ENCODE measurements at regions not wholly inside any gene's neighbourhood (a gene's known extent, or its start where the extent isn't known, plus 50 kb on each side); places are given as distances from the start of the nearest gene placed in this dataset.
"Not testable (repeated sequence)": the region's sequence is repeated elsewhere in the genome, so short reads cannot be mapped to it uniquely, and the experiment has no call there.

DNA sequence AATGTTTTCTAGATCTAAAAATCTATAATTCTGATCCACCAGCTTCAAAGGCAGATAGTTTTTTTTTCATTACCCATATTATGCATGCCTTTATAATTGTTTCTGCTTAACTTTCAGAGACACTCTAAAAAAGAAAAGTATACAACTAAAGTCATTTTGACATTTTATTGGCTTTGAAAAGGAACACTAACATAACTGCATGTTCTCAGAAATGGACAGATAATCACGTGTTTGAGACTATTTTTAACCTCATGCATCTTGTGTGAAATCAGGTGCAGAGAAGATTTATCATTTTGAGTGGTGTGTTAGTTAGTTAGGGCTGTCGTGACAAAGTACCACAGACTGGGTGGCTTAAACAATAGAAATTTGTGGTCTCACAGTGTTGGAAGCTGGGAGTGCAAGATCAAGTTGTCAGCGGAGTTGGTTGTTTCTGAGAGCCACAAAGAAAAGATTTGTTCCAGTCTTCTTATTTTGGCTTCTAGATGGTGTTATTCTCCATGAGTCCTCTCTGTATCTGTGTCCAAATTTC, 841.4 kb upstream of the LRATD1 start:
- in situ Hi-C loops (cut with HindIII; ENCODE audit: low sequenced_read_pairs), result no loop called here
- no peak for DNase-seq (ENCODE audit: low spot score)

DNA sequence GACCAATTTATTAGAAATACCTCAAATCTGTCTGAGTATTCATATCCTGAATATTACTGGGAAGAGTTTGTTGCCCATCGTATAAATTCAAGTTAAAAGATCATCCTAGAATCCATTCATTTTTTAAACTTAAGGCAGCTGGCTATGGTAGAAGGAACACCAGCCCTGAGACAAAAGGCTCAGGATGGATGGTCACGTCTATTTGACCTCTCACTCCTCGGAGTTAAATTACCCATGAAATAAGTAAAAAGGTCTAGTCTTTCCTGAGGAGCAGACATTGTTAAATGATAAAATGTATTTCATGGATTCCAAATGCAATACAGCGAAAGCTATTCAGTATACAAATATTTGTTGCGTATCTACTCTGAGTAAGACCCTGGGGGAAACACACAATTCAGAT, 826.0 kb upstream of the LRATD1 start:
- DNase-seq (ENCODE audit: low spot score), result no peak
- in situ Hi-C loops (cut with HindIII; ENCODE audit: low sequenced_read_pairs), result no loop called here

DNA sequence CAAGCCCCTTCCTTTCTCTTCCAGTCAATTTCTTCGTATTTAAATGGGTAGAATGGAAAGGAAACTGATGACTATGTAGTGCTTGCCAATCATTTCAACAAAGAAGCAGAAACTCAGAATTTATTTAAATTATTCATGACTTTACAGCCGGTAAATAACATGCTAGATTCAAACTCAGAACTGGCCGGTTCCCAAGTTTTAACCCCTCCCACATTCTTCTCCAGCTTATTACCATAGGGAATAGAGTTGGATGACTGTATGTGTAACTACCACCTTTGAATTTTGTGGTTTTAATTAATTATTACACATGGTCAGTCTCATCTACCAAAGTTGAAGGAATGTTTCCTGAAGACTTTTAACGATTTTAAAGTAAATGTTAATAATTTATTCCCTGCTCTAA, 819.3 kb upstream of the LRATD1 start:
- DNase-seq (ENCODE audit: low spot score), result no peak
- in situ Hi-C loops (cut with HindIII; ENCODE audit: low sequenced_read_pairs), result no loop called here

DNA sequence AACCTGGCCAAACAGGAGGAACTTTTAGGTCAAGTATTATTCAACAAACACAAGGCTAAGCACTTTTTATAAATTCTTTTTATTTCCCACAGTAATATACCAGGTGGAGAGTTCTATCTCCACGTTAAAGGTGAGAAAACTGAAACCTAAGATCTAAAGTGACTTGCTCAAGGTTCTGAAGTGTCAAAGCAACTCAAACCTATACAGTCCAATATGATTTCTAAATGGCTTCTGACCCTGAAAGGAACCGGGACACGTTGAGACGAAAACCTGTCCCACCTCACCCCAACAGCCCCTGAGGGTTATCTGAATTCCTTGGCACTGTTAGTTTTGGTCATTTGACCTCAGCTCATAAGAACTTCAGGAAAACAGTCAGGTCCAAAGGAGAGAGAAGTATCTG, 814.5 kb upstream of the LRATD1 start:
- in situ Hi-C loops (cut with HindIII; ENCODE audit: low sequenced_read_pairs), result no loop called here

DNA sequence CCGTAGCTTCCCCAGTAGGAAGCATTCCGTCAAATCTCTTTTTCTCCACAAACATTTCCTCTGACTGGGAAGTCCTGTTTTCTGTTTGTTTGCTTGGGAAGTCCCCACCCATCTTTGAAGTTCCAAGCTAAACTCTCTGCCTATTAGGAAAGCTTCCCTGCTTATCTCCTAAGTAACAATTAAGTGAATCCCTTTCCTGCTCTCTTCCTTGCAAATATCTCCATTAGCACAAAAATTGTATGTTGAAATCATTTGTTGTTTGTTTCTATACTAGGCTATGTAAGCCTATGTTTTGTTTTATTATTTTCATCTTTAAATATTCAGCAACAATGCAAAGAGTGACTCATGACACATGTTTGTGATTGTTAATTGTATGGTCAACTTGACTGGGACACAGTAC, 812.6 kb upstream of the LRATD1 start:
- in situ Hi-C loops (cut with HindIII; ENCODE audit: low sequenced_read_pairs), result no loop called here
- DNase-seq (ENCODE audit: low spot score), result no peak

More for the DNA sequence above, 814.5 kb upstream of the LRATD1 start:
- no peak for DNase-seq (ENCODE audit: low spot score)

DNA sequence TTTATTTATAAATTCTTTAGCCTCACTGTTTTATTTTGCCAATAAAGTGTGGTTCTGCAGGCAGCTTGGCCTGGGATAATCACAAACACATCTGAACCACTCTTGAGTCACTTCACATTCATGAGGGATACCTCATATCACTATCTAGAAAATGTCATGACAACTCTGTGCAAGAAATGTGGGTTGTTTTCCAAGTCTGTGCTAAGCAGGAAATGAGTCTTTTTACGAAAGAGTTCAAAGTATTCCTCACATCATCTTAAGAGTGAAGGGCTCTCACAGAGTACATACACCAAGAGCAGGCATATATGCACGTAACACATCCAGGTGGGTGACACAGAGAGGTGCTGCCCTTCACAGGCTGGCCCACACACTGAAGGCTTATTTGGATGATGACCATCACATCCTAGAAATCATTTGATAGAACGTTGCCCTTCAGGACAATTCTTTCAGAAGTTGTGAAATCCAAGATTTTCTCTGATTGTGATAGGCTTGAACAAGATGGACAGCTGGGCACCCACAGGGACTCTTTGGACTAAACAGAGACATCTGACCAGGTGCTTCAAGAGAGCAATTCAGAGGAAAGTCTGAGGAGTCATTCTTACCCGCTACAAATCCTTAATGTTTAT, 811.1 kb upstream of the LRATD1 start:
- no peak for DNase-seq (ENCODE audit: low spot score)
- in situ Hi-C loops (cut with HindIII; ENCODE audit: low sequenced_read_pairs), result no loop called here

DNA sequence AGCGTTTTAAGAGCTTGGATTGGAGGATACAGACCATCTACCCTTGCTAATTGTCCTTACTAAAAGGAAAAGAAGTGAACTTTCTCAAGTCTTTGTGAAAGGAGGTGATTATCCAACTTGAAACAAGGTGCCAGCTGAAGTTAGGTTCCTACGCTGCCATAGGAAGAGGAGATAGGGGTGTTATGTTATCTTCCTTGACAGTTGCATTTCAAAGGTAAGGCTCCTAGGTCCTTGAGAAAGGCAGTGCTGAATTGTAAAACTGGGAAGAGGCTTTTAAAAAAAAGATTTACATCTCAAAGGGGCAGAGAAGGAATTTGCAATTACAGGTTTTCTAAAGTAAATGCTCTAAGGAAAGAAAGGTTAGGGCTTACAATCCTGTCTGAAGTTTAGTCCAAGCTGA, 810.2 kb upstream of the LRATD1 start:
- DNase-seq (ENCODE audit: low spot score), result no peak
- in situ Hi-C loops (cut with HindIII; ENCODE audit: low sequenced_read_pairs), result no loop called here

DNA sequence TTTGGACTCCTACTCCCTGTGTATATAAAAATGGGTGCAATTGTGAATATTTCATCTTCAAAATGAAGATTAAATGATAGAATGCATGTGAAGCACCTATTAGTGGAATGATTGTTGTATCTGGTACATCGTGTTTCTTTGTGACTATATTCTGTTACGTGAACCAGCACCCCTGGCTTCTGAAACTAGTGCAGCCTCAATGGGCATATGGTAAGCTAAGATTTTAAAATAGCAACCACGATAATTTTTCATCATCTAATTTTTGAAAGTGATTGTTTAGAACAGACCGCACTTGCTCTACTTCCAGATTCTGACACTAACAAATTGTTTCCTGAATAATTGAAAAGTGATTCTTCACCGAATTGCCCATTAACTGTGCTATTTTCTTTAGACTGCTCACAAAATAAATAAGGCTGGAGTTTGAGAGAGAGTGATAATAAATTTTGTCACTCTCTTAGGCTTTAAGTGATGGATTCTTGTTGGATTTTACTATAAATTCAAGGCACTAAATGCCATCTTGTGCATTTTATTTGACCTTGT, 806.1 kb upstream of the LRATD1 start:
- DNase-seq (ENCODE audit: low spot score), result no peak
- in situ Hi-C loops (cut with HindIII; ENCODE audit: low sequenced_read_pairs), result no loop called here

DNA sequence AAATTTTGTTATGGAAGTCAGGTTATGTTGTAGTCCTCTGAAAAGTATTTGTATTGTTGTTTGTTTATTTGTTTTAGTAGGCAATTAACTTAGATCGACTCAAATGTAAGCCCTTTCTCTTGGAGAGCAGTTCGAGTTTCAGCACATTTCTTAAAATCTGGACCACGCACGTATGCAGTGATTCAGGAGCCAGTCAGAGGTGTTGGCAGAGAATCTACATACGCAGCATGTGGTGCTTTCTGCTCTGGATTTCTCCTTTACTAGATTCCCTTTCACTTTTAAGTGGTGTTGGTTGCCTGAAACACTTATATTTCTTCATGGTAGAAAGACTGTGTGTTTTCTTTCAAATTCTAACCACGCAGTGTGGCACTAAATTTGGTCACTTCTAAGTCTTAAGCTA, 773.9 kb upstream of the LRATD1 start:
- no peak for DNase-seq (ENCODE audit: low spot score)
- in situ Hi-C loops (cut with HindIII; ENCODE audit: low sequenced_read_pairs), result no loop called here

DNA sequence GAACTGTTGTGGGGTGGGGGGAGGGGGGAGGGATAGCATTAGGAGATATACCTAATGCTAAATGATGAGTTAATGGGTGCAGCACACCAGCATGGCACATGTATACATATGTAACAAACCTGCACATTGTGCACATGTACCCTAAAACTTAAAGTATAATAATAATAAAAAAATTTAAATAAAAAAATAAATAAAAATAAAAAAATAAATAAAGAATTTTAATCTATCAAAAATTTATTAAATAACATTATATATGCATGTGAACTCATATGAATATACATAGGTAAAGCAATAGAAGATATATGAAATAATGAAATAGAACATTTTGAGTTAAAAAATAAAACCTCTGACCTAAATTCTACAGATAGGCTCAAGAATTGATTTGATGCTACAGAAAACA, 764.2 kb upstream of the LRATD1 start:
- DNase-seq (ENCODE audit: low spot score); in situ Hi-C loops (cut with HindIII; ENCODE audit: low sequenced_read_pairs): not testable (repeated sequence)

DNA sequence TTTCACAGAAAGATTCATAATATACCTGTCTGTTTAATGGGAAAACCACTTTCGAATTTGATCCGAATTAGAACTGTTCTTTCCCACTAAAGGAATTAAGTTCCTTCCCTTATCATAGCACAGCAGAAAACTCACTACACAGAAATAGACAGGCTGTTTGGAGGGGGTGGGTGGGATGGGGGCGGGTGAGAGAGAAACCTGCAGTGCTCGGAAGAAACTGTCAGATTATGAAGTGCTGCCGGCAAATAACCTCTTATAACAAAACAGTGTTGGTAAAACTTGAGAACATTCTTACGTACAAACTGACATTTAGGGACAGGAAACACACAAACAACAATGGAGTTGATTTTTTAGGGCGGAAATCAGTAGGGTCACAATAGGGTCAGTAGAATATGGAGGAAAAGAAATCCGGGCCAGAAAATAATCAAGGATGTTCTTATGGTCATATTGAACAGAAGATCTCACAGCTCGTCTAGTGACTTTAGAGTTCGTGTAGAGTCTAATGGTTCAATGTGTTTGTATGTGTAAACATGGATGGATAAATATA, 756.0 kb upstream of the LRATD1 start:
- in situ Hi-C loops (cut with HindIII; ENCODE audit: low sequenced_read_pairs), result no loop called here
- no peak for DNase-seq (ENCODE audit: low spot score)

DNA sequence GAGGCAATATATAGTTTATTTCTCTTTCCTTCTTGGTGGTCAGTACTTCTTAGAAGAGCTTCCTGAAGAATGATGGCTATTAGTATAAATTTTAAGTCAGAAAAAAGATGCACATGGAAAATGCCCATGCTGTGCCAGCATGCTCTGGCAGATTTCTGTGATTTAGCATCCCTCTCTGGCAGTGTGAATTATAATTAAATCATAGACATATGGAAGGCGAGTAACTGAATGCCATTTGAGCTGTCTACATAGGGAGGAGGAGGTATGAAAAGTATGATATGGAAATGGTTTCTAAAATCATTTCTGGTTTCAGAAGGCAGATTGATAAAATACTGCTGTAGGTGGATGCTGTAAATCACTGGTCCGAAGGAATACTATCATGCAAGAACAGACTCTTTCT, 754.9 kb upstream of the LRATD1 start:
- in situ Hi-C loops (cut with HindIII; ENCODE audit: low sequenced_read_pairs), result no loop called here
- DNase-seq (ENCODE audit: low spot score), result no peak

DNA sequence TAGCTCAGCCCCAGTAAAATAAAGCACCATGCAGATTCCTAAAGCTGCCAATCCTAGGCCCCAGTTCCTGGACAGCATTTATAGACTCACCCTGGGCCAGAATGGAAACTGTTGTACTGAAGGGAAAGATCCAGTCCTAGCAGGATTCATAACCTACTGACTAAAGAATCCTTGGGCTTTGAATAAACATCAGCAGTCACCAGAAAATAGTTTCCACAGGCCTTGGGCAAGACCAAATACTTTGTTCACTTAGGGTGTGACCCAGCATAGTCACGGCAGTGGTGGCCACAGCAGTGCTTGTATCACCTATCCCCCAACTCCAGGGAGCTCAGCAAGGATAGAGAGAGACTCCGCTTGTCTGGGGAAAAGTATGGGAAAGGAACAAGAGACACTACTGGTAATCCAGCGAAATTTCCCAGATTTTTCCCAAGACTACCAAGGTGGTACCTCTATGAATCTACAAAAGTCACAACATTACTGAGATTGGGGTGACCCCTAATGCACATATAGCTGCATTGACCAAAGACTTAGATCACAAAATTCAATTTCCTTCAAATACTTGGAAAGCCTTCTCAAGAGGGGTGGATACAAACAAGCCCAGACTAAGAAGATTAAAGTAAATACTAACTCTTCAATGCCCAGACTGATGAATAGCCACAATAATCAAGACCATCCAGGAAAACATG, 748.1 kb upstream of the LRATD1 start:
- in situ Hi-C loops (cut with HindIII; ENCODE audit: low sequenced_read_pairs), result no loop called here

DNA sequence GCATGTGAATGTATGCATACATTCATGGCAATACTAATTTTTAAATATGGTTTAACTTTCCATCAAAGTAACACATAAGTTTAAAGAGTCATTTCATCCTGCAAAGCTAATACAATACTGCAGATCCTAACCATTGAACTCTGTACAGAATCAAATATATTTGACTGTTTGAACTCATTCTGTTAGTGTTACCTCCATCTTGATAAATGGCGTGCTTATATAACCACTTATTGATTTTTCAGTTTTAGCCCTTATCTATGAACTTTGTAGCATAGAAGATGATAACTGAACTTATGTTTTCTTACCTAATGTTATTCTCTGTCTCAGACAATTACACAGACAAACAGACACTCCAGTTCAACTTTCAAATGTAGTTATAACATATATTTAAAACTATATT, 731.0 kb upstream of the LRATD1 start:
- in situ Hi-C loops (cut with HindIII; ENCODE audit: low sequenced_read_pairs), result no loop called here

More for the DNA sequence above, 748.1 kb upstream of the LRATD1 start:
- DNase-seq (ENCODE audit: low spot score), result no peak

DNA sequence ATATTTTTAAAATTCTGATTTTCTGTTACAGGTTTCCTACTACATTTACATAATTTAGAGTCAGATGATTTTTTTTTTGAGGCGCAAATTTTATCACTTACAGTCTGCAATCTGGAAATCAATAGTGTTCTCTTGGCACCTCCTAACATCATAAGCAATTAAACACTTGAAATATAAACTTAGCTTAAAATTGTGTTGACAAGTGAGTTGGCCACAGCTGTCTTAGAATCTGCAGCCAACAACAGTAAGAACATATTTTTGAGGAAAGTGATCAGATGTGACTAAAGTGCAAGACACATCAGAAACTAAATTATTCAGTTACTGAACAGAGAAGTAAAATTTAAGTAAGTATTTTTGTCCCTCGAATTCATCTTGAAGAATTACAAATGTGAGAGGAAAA, 726.7 kb upstream of the LRATD1 start:
- in situ Hi-C loops (cut with HindIII; ENCODE audit: low sequenced_read_pairs), result no loop called here
- DNase-seq (ENCODE audit: low spot score), result no peak

More for the DNA sequence above, 731.0 kb upstream of the LRATD1 start:
- no peak for DNase-seq (ENCODE audit: low spot score)

DNA sequence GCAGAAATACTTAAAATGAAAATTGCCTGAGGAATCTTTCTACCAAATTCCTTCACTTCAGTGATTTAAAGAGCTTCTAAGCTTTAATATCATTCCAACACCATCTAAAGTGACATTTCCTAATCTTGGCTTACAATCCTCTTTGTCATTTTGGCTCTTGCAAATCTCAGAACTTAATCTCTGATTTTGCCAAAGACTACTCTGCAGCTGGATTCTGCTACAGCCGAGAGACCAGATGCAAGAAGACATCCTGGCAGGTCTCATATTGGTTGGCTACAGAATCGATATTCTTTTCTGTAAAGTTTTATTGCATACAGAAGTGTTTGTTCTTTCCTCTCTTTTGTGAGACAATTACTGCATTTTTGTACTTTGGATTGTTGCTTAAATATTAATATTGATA, 716.5 kb upstream of the LRATD1 start:
- no peak for DNase-seq (ENCODE audit: low spot score)
- in situ Hi-C loops (cut with HindIII; ENCODE audit: low sequenced_read_pairs), result no loop called here

DNA sequence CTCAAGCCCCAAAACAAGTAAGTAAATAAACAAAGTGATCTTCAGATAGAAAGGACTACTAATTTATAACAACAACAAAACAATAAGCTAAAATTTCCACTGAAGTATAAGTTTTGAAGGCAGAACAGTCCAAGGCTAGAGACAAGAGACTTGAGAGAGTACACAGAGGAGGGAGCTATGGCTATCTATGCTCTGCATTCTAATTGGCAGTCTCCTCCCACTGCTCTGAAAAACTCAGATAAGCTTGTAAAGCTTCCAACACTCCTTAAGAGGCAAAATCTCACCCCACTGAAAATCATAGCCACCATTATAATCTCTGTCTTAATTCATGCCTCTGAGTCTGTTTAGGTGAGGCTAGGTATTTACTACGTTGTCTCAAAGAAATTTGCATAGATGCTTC, 714.6 kb upstream of the LRATD1 start:
- in situ Hi-C loops (cut with HindIII; ENCODE audit: low sequenced_read_pairs), result no loop called here
- no peak for DNase-seq (ENCODE audit: low spot score)

DNA sequence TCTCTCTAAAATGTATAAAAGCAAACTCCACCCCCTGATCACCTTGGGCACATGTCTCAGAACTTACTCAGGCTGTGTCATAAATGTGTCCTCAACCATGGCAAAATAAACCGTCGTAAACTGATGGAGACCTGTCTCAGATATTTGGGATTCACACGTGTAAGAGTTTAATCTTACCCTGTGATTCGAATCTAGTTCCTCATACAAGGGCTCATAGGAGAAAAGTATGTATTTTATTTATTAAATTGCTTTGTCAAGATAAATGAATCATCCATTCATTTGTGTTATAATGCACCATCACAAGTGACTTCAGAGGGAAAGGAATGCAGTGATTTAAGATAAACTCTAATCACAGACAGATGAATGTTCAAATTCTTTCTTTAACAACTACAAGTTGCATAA, 712.5 kb upstream of the LRATD1 start:
- DNase-seq (ENCODE audit: low spot score), result no peak
- in situ Hi-C loops (cut with HindIII; ENCODE audit: low sequenced_read_pairs), result no loop called here

DNA sequence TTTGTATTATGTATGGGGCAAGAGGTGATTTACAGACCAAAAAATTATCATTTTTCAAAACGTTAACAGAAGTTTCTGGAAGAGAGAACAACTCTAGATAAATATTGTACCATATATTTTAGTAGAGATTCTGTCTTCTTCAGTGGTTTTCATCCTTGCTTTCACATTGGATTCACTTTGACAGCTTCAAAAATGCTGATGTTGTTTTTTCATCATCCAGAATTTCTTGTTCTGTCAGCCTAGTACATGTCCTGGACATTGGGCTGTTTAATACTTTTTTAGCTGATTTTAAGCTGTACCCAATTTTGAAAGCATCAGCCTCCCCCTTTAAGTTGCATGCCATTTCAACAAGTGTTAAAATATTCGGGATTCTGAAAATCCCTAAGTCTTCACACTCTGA, 711.3 kb upstream of the LRATD1 start:
- in situ Hi-C loops (cut with HindIII; ENCODE audit: low sequenced_read_pairs), result no loop called here
- DNase-seq (ENCODE audit: low spot score), result no peak

DNA sequence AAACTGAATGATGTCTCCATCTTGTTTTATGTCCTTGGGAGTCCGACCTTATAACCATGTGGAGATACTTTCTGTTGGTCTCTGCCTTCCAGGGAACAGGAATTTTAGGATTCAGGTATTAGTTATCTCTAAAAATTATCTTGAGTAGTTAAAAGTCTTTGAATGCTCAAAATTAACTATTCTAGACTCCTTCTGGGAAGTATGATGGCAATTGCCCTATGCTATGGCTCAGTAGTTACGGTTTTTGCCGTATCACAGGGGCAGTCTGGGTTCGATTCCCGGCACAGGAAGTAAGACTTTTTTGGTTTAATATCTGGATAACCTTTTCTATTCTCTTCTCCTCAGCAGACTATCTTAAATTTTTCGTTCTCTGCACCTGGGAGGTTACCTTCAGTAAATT, 708.7 kb upstream of the LRATD1 start:
- in situ Hi-C loops (cut with HindIII; ENCODE audit: low sequenced_read_pairs), result no loop called here
- no peak for DNase-seq (ENCODE audit: low spot score)
